ENCODE measurements at regions not wholly inside any gene's neighbourhood (a gene's known extent, or its start where the extent isn't known, plus 50 kb on each side); places are given as distances from the start of the nearest gene placed in this dataset.
"Not testable (repeated sequence)": the region's sequence is repeated elsewhere in the genome, so short reads cannot be mapped to it uniquely, and the experiment has no call there.

- H4K8ac ChIP-seq (ENCODE audit: extremely low read depth, insufficient read depth, low read length); H2BK5ac ChIP-seq (ENCODE audit: low read depth, low read length); CTCF ChIA-PET (ENCODE audit: partially characterized antibody); H2BK15ac ChIP-seq (ENCODE audit: low read length); H3K79me2 ChIP-seq (ENCODE audit: control insufficient read depth in 1 of 2, insufficient read depth in 2 of 2, low read length in 2 of 2); H2BK120ac ChIP-seq (replicated peaks; ENCODE audit: low read depth, low read length); H2AFZ ChIP-seq (ENCODE audit: low read length); POLR2A ChIA-PET (ENCODE audit: partially characterized antibody); DNase-seq (ENCODE audit: low read depth in 1 of 2, low spot score in 2 of 2); H3K79me1 ChIP-seq (ENCODE audit: low read depth, low read length); H3K4ac ChIP-seq (replicated peaks; ENCODE audit: insufficient read length, low read depth, low read length); FAIRE-seq; H3K23me2 ChIP-seq (ENCODE audit: low read depth, low read length); H4K91ac ChIP-seq (replicated peaks; ENCODE audit: insufficient read length, low read length); H2BK20ac ChIP-seq (ENCODE audit: low read length); H3K36me3 ChIP-seq (ENCODE audit: control insufficient read depth in 2 of 4, insufficient read depth in 4 of 4, low read length in 3 of 4); H2BK12ac ChIP-seq (ENCODE audit: low read depth, low read length); H3K9ac ChIP-seq (replicated peaks in 1 of 4; ENCODE audit: extremely low read depth in 1 of 4, low read depth in 3 of 4, low read length in 3 of 4); H3K27me3 ChIP-seq (replicated peaks in 1 of 4; ENCODE audit: control insufficient read depth in 3 of 4, extremely low read depth in 1 of 4, insufficient read depth in 3 of 4, low read length in 3 of 4); H2AK5ac ChIP-seq (ENCODE audit: low read depth, low read length); H4K20me1 ChIP-seq (replicated peaks in 1 of 2; ENCODE audit: control insufficient read depth in 1 of 2, insufficient read depth in 2 of 2, low read length in 2 of 2); H3K4me2 ChIP-seq (ENCODE audit: insufficient read depth in 1 of 2, low read depth in 2 of 2, low read length in 2 of 2); H3K18ac ChIP-seq (ENCODE audit: extremely low read depth, low read length); H3K4me1 ChIP-seq (replicated peaks in 1 of 4; ENCODE audit: control insufficient read depth in 3 of 4, insufficient read depth in 4 of 4, low read length in 3 of 4); H4K5ac ChIP-seq (ENCODE audit: insufficient read length, low read depth, low read length); H3K27ac ChIP-seq (ENCODE audit: low read depth, low read length); H3K56ac ChIP-seq (replicated peaks; ENCODE audit: insufficient read length, low read depth, low read length); H3K4me3 ChIP-seq (ENCODE audit: extremely low read depth in 1 of 4, insufficient read depth in 2 of 4, low read depth in 3 of 4, low read length in 4 of 4); H3K14ac ChIP-seq (ENCODE audit: insufficient read length); H3K23ac ChIP-seq (ENCODE audit: insufficient read length): not testable (repeated sequence)
- peaks cover 4 to 19% of the 10 kb centered on the region in 2 experiments; a peak in 3 of 4 replicates for H3K9me3 ChIP-seq (ENCODE audit: insufficient read depth in 2 of 2, low read depth in 1 of 2, low read length in 1 of 2)
- WGBS, 2 experiments (ENCODE audit: extremely low coverage in 1 of 2, insufficient coverage in 1 of 2, insufficient read length in 1 of 2, insufficient replicate concordance in 2 of 2, low coverage in 1 of 2, low lambda C conversion rate in 2 of 2, missing lambda C conversion rate in 1 of 2), result 77% methylated on average over 6 of the region's 6 CpGs; no CpG with 5 or more reads in 1 of the 2 experiments
- 0 out of 2 replicates have a peak, but pooled peaks have one; percentile 49 for TF ChIP-seq TCF12 (IDR thresholded peaks at IDR 0.05; ENCODE audit: low read depth, low read length)
- peak in 1 of 2 experiments; percentile 93; a peak in 1 of 3 replicates for TF ChIP-seq EP300 (IDR thresholded peaks at IDR 0.05; ENCODE audit: borderline replicate concordance in 1 of 2, low read depth in 2 of 2, low read length in 2 of 2)
These were observed 158.6 kb upstream of the CCN2 start for GRCh38 chr6:132109752-132110151.

Data from H1 (cell line).